ENCODE measurements at regions not wholly inside any gene's neighbourhood (a gene's known extent, or its start where the extent isn't known, plus 50 kb on each side); places are given as distances from the start of the nearest gene placed in this dataset.
A peak's percentile ranks its signal among the peaks of the same experiment; 100 is the strongest.

- TF ChIP-seq PRDM15 (CRISPR knock-in tag; IDR thresholded peaks at IDR 0.05) (no peak), ZNF468 (CRISPR knock-in tag; IDR thresholded peaks at IDR 0.05) (no peak), MXD4 (CRISPR knock-in tag; IDR thresholded peaks at IDR 0.05) (0 out of 2 replicates have a peak, but pooled peaks have one; percentile 47), GABPA (IDR thresholded peaks at IDR 0.05; ENCODE audit: low read depth, low read length) (no peak), GABPA (CRISPR knock-in tag; IDR thresholded peaks at IDR 0.05; ENCODE audit: low read depth) (peak; percentile 45), BORCS8-MEF2B (CRISPR knock-in tag; IDR thresholded peaks at IDR 0.05) (no peak), FOXP1 (IDR thresholded peaks at IDR 0.05) (peak; percentile 78), FOXP1 (CRISPR knock-in tag; IDR thresholded peaks at IDR 0.05) (peak; percentile 98), SALL2 (CRISPR knock-in tag; IDR thresholded peaks at IDR 0.05) (no peak), ZNF564 (CRISPR knock-in tag; IDR thresholded peaks at IDR 0.05) (no peak), ARID2 (CRISPR knock-in tag; IDR thresholded peaks at IDR 0.05; ENCODE audit: borderline replicate concordance) (0 out of 2 replicates have a peak, but pooled peaks have one; percentile 34), ZNF383 (CRISPR knock-in tag; IDR thresholded peaks at IDR 0.05; ENCODE audit: borderline replicate concordance) (no peak), ZNF264 (CRISPR knock-in tag; IDR thresholded peaks at IDR 0.05) (peak; percentile 75; the same call in 1 of the 2 replicates), THAP8 (CRISPR knock-in tag; IDR thresholded peaks at IDR 0.05; ENCODE audit: borderline replicate concordance) (no peak), DMAP1 (CRISPR knock-in tag; IDR thresholded peaks at IDR 0.05) (peak; percentile 64), HNF1A (IDR thresholded peaks at IDR 0.05; ENCODE audit: low read depth) (peak; percentile 82), HNF1A (CRISPR knock-in tag; IDR thresholded peaks at IDR 0.05; ENCODE audit: borderline replicate concordance) (peak; percentile 80), SNAPC5 (CRISPR knock-in tag; IDR thresholded peaks at IDR 0.05; ENCODE audit: borderline replicate concordance) (no peak), YEATS4 (CRISPR knock-in tag; IDR thresholded peaks at IDR 0.05; ENCODE audit: borderline replicate concordance) (0 out of 2 replicates have a peak, but pooled peaks have one; percentile 34), BRCA1 (CRISPR knock-in tag; IDR thresholded peaks at IDR 0.05) (no peak), ZNF629 (CRISPR knock-in tag; conservative IDR thresholded peaks at IDR 0.05) (peak; percentile 31; the same call in 1 of the 2 replicates), PHF20 (CRISPR knock-in tag; IDR thresholded peaks at IDR 0.05) (no peak), NCOR1 (IDR thresholded peaks at IDR 0.05; ENCODE audit: borderline replicate concordance, low read length) (peak; percentile 84; the same call in 1 of the 2 replicates), FOXA3 (CRISPR knock-in tag; IDR thresholded peaks at IDR 0.05) (peak; percentile 99), KDM2A (CRISPR knock-in tag; IDR thresholded peaks at IDR 0.05; ENCODE audit: borderline replicate concordance, low read depth) (no peak), HNRNPH1 (optimal IDR thresholded peaks at IDR 0.05; ENCODE audit: low read depth, low read length) (no peak)
Measured at GRCh38 chr21:35953597-35953996, 106.7 kb downstream of the SETD4 start (continued).

All from HepG2 (cell line).